ENCODE measurements at regions not wholly inside any gene's neighbourhood (a gene's known extent, or its start where the extent isn't known, plus 50 kb on each side); places are given as distances from the start of the nearest gene placed in this dataset.

DNA sequence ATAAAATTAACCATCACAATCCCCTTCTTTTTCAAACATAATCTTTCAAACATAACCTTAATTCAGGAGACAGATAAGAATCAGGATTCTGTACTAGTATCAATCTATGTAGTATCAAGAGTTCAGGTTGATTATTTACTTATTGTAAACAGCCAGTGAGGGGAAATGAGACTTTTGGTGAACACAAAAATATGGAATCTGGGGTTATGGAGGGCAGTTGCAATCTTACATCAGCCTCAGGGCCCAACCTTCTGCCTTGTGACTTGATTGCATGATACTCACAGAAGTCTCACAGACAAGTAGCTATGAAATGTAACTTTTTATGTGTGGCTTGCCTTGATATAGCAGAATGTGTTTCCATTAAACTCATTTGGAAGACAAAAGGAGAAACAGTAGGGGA lies 262.7 kb upstream of the THSD7B start:
- intact Hi-C loops (cut with micrococcal nuclease; ENCODE audit: unreplicated experiment): no loop called here
- TF ChIP-seq, protein P1, sequence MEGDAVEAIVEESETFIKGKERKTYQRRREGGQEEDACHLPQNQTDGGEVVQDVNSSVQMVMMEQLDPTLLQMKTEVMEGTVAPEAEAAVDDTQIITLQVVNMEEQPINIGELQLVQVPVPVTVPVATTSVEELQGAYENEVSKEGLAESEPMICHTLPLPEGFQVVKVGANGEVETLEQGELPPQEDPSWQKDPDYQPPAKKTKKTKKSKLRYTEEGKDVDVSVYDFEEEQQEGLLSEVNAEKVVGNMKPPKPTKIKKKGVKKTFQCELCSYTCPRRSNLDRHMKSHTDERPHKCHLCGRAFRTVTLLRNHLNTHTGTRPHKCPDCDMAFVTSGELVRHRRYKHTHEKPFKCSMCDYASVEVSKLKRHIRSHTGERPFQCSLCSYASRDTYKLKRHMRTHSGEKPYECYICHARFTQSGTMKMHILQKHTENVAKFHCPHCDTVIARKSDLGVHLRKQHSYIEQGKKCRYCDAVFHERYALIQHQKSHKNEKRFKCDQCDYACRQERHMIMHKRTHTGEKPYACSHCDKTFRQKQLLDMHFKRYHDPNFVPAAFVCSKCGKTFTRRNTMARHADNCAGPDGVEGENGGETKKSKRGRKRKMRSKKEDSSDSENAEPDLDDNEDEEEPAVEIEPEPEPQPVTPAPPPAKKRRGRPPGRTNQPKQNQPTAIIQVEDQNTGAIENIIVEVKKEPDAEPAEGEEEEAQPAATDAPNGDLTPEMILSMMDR (conservative IDR thresholded peaks at IDR 0.05; ENCODE audit: low read depth, low read length): no peak
- no peak for TF ChIP-seq EZH2 (IDR thresholded peaks at IDR 0.05; ENCODE audit: borderline replicate concordance, low read depth, low read length, poor library complexity, severe bottlenecking)
- no peak overlapping the region for H3K27ac ChIP-seq (ENCODE audit: low read depth, low read length, poor library complexity, severe bottlenecking)
- ChIA-PET CTCF (no interaction called here), POLR2A (ENCODE audit: low non-redundant PET) (no interaction called here)
- H3K4me3 ChIP-seq (ENCODE audit: low read depth, low read length, poor library complexity, severe bottlenecking): no peak overlapping the region
- no peak for DNase-seq (ENCODE audit: low spot score)
- H3K9me3 ChIP-seq (ENCODE audit: low read depth, low read length, poor library complexity, severe bottlenecking): no peaks in the 10 kb centered on the region
- H3K4me1 ChIP-seq (ENCODE audit: insufficient read depth, low read length, poor library complexity, severe bottlenecking): no peaks in the 10 kb centered on the region
- no peaks in the 10 kb centered on the region for H3K36me3 ChIP-seq (ENCODE audit: insufficient read depth, low read length, poor library complexity, severe bottlenecking)
- no TSS peak for BruUV-seq (replicated peaks)
- no peaks in the 10 kb centered on the region for H3K27me3 ChIP-seq (replicated peaks; ENCODE audit: insufficient read depth, low read depth, low read length, poor library complexity)

DNA sequence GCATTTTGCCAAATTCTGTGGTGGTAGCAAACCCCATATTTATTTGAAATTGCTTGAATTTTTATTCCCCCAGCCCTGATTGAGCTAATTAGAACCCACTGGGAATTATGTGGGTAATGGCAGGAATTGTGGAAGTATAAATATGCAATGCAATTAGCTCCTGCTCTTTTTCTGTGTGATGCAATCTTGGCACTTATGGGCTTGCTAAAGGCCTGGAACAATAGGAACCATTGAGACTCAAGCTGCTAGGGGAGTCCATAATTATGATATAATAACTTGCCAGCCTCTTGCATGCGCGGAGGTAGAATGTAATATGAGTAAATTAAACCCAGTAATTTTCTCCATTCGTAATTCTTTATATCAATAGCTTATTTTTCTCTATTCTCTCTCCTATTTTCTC lies 267.6 kb upstream of the THSD7B start:
- ChIA-PET POLR2A (ENCODE audit: low non-redundant PET) (no interaction called here), CTCF (no interaction called here)
- no peaks in the 10 kb centered on the region for H3K36me3 ChIP-seq (ENCODE audit: insufficient read depth, low read length, poor library complexity, severe bottlenecking)
- intact Hi-C loops (cut with micrococcal nuclease; ENCODE audit: unreplicated experiment): no loop called here
- BruUV-seq (replicated peaks): no TSS peak
- H3K4me1 ChIP-seq (ENCODE audit: insufficient read depth, low read length, poor library complexity, severe bottlenecking): no peaks in the 10 kb centered on the region
- H3K27ac ChIP-seq (ENCODE audit: low read depth, low read length, poor library complexity, severe bottlenecking): no peak overlapping the region
- DNase-seq (ENCODE audit: low spot score): no peak
- no peak for TF ChIP-seq EZH2 (IDR thresholded peaks at IDR 0.05; ENCODE audit: borderline replicate concordance, low read depth, low read length, poor library complexity, severe bottlenecking)
- TF ChIP-seq, protein P1 (conservative IDR thresholded peaks at IDR 0.05; ENCODE audit: low read depth, low read length): no peak
- no peaks in the 10 kb centered on the region for H3K9me3 ChIP-seq (ENCODE audit: low read depth, low read length, poor library complexity, severe bottlenecking)
- no peak overlapping the region for H3K4me3 ChIP-seq (ENCODE audit: low read depth, low read length, poor library complexity, severe bottlenecking)
- no peaks in the 10 kb centered on the region for H3K27me3 ChIP-seq (replicated peaks; ENCODE audit: insufficient read depth, low read depth, low read length, poor library complexity)

DNA sequence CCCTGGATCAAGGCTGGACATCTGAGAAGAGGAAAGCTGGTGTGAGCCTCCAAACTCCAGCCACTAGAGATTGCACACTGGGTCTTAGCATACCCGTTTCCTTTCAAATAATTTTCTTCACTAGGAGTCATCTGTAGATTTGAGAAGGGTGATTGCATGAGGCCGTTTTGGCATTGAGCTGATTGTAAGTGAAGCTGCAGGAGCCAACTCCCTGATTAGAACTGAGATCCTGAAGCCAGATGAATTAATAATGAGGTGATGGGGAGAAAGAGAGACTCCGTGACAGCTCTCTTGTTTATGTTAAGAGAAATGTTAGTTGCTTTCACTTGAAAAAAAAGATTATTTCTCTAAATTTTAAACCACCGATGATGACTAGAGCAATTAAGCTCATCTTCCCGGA lies 268.4 kb upstream of the THSD7B start:
- Histone ChIP-seq H3K9me3 (ENCODE audit: low read depth, low read length, poor library complexity, severe bottlenecking) (no peaks in the 10 kb centered on the region), H3K4me3 (ENCODE audit: low read depth, low read length, poor library complexity, severe bottlenecking) (no peak overlapping the region), H3K27ac (ENCODE audit: low read depth, low read length, poor library complexity, severe bottlenecking) (no peak overlapping the region), H3K36me3 (ENCODE audit: insufficient read depth, low read length, poor library complexity, severe bottlenecking) (no peaks in the 10 kb centered on the region), H3K27me3 (replicated peaks; ENCODE audit: insufficient read depth, low read depth, low read length, poor library complexity) (no peaks in the 10 kb centered on the region), H3K4me1 (ENCODE audit: insufficient read depth, low read length, poor library complexity, severe bottlenecking) (no peaks in the 10 kb centered on the region)
- BruUV-seq (replicated peaks): no TSS peak
- TF ChIP-seq, protein P1 (conservative IDR thresholded peaks at IDR 0.05; ENCODE audit: low read depth, low read length): no peak
- TF ChIP-seq EZH2 (IDR thresholded peaks at IDR 0.05; ENCODE audit: borderline replicate concordance, low read depth, low read length, poor library complexity, severe bottlenecking): no peak
- ChIA-PET CTCF (no interaction called here), POLR2A (ENCODE audit: low non-redundant PET) (interaction anchor here (0.6 kb wide), 1 partner anchor 976 kb away, joined by 4 read pairs; no protein-coding TSS in a partner anchor)
- intact Hi-C loops (cut with micrococcal nuclease; ENCODE audit: unreplicated experiment): no loop called here
- DNase-seq (ENCODE audit: low spot score): no peak
